SU-DHL-6 (cell line): ENCODE measurements at regions not wholly inside any gene's neighbourhood (a gene's known extent, or its start where the extent isn't known, plus 50 kb on each side); places are given as distances from the start of the nearest gene placed in this dataset.

Source experiments
- H2AFZ ChIP-seq: fragments of 200-600 bp; sonication (generic); 2 replicates; pipeline ENCODE4 v1.6.1; 2014; ENCODE audit warnings: low read depth, mild to moderate bottlenecking, moderate library complexity, mixed read lengths, antibody characterized with exemption, low read length; ENCODE audit not compliant: severe bottlenecking
- H3F3A ChIP-seq: fragments of 200-600 bp; shearing (Covaris generic); 2 replicates; pipeline ENCODE4 v1.6.0; 2016; ENCODE audit warnings: antibody characterized with exemption, mild to moderate bottlenecking; ENCODE audit not compliant: insufficient read depth
- H3K27ac ChIP-seq: fragments of 200-600 bp; sonication (generic); 2 replicates; pipeline ENCODE4 v1.5.1; 2016; ENCODE audit warnings: low read depth, mild to moderate bottlenecking, low read length, moderate library complexity, mixed read lengths
- H3K27me3 ChIP-seq: fragments of 200-600 bp; sonication (generic), shearing (Covaris generic); 2 replicates; pipeline ENCODE4 v1.6.0; 2014; ENCODE audit warnings: mild to moderate bottlenecking, low read length
- H3K36me3 ChIP-seq: fragments of 200-600 bp; sonication (generic); 2 replicates; pipeline ENCODE4 v1.6.1; 2014; ENCODE audit warnings: mild to moderate bottlenecking, low read length, mixed read lengths
- H3K4me2 ChIP-seq: fragments of 300-600, 200-600 bp; shearing (Covaris generic), sonication (generic); 2 replicates; pipeline ENCODE4 v1.6.0; 2014; ENCODE audit warnings: low read length, low read depth, mild to moderate bottlenecking; ENCODE audit not compliant: poor library complexity, severe bottlenecking
- H3K4me3 ChIP-seq: fragments of 200-600 bp; sonication (generic); 2 replicates; pipeline ENCODE4 v1.5.1; 2014; ENCODE audit warnings: antibody characterized with exemption, low read length, mild to moderate bottlenecking, mixed read lengths; ENCODE audit not compliant: insufficient read depth, poor library complexity, severe bottlenecking
- H3K79me2 ChIP-seq: fragments of 200-600 bp; sonication (generic); 2 replicates; pipeline ENCODE4 v1.6.1; 2014; ENCODE audit warnings: mild to moderate bottlenecking, low read length, moderate library complexity; ENCODE audit not compliant: insufficient read depth
- H3K9ac ChIP-seq: fragments of 200-600 bp; sonication (generic); 2 replicates; pipeline ENCODE4 v1.7.0; 2014; ENCODE audit warnings: mild to moderate bottlenecking, low read length
- H3K9me2 ChIP-seq: fragments of 200-600 bp; sonication (generic); replicated peaks from 2 replicates; pipeline ENCODE4 v1.6.1; 2014; ENCODE audit warnings: low read length; ENCODE audit not compliant: insufficient read depth
- H3K9me3 ChIP-seq: fragments of 200-600 bp; sonication (generic); 2 replicates; pipeline ENCODE4 v1.6.1; 2014; ENCODE audit warnings: low read length, mixed read lengths; ENCODE audit not compliant: insufficient read depth
- H4K20me1 ChIP-seq: fragments of 200-600 bp; sonication (generic); 2 replicates; pipeline ENCODE4 v1.6.1; 2014; ENCODE audit warnings: low read depth, mild to moderate bottlenecking, antibody characterized with exemption, low read length, moderate library complexity, mixed read lengths
- EZH2phosphoT487 ChIP-seq: fragments of 200-600 bp; sonication (generic), shearing (Covaris generic); conservative IDR thresholded peaks from 2 replicates; pipeline ENCODE4 v1.6.1; 2018; ENCODE audit warnings: mild to moderate bottlenecking, antibody characterized with exemption, low read length, moderate library complexity, mixed read lengths
- TF ChIP-seq, protein P1 (sequence below): fragments of 200-600 bp; sonication (generic); IDR thresholded peaks from one replicate; pipeline ENCODE4 v1.5.1; 2017; ENCODE audit warnings: antibody characterized with exemption, mild to moderate bottlenecking, low read length, moderate library complexity; ENCODE audit not compliant: insufficient read depth, poor library complexity, severe bottlenecking

- H4K20me1 ChIP-seq = no peaks in the 10 kb centered on the region
- H3K4me2 ChIP-seq = no peak overlapping the region
- TF ChIP-seq EZH2phosphoT487 = no peak
- TF ChIP-seq, protein P1, sequence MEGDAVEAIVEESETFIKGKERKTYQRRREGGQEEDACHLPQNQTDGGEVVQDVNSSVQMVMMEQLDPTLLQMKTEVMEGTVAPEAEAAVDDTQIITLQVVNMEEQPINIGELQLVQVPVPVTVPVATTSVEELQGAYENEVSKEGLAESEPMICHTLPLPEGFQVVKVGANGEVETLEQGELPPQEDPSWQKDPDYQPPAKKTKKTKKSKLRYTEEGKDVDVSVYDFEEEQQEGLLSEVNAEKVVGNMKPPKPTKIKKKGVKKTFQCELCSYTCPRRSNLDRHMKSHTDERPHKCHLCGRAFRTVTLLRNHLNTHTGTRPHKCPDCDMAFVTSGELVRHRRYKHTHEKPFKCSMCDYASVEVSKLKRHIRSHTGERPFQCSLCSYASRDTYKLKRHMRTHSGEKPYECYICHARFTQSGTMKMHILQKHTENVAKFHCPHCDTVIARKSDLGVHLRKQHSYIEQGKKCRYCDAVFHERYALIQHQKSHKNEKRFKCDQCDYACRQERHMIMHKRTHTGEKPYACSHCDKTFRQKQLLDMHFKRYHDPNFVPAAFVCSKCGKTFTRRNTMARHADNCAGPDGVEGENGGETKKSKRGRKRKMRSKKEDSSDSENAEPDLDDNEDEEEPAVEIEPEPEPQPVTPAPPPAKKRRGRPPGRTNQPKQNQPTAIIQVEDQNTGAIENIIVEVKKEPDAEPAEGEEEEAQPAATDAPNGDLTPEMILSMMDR = no peak
- no peak overlapping the region for H3K27ac ChIP-seq
- no peak overlapping the region for H2AFZ ChIP-seq
- no peaks in the 10 kb centered on the region for H3F3A ChIP-seq
- H3K4me3 ChIP-seq = no peak overlapping the region
- no peak overlapping the region for H3K9ac ChIP-seq
- no peaks in the 10 kb centered on the region for H3K9me3 ChIP-seq
- no peaks in the 10 kb centered on the region for H3K9me2 ChIP-seq
- H3K79me2 ChIP-seq = no peaks in the 10 kb centered on the region
- no peaks in the 10 kb centered on the region for H3K27me3 ChIP-seq
- H3K36me3 ChIP-seq = no peaks in the 10 kb centered on the region
Measured at GRCh38 chr2:49858113-49858490, 703.8 kb upstream of the FSHR start.

- H3K79me2 ChIP-seq = no peaks in the 10 kb centered on the region
- no peaks in the 10 kb centered on the region for H3F3A ChIP-seq
- H3K27me3 ChIP-seq = no peaks in the 10 kb centered on the region
- no peaks in the 10 kb centered on the region for H4K20me1 ChIP-seq
- no peak overlapping the region for H3K4me2 ChIP-seq
- H3K27ac ChIP-seq = no peak overlapping the region
- H3K4me3 ChIP-seq = no peak overlapping the region
- TF ChIP-seq EZH2phosphoT487 = no peak
- TF ChIP-seq, protein P1 = no peak
- no peaks in the 10 kb centered on the region for H3K9me3 ChIP-seq
- H3K9me2 ChIP-seq = no peaks in the 10 kb centered on the region
- H2AFZ ChIP-seq = no peak overlapping the region
- no peaks in the 10 kb centered on the region for H3K36me3 ChIP-seq
- H3K9ac ChIP-seq = no peak overlapping the region
Measured at GRCh38 chr2:49857371-49858112, 703.2 kb upstream of the FSHR start.

DNA sequence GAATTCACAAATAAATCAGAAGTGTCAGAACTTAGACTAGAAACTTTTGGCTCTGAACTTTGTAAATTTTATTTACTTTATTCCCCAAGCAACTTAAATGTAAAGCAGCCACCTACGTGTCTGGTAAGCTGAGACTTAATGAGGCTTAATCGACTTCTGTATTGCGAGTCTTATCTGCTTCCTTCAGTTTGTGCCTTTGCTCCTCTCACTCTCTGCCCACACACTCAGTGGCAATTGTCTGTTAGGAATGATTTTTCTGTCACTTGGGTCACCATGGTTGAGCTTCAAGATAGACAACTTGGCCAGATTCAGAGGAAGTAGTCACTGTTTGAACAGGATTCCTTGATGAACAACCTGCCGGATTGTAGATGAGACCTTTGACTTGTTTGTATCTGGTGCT lies 691.4 kb upstream of the FSHR start:
- H3K9me2 ChIP-seq = no peaks in the 10 kb centered on the region
- no peak overlapping the region for H3K4me3 ChIP-seq
- H3K9ac ChIP-seq = no peak overlapping the region
- H3K27ac ChIP-seq = no peak overlapping the region
- no peak overlapping the region for H2AFZ ChIP-seq
- no peaks in the 10 kb centered on the region for H3K79me2 ChIP-seq
- no peaks in the 10 kb centered on the region for H4K20me1 ChIP-seq
- no peak for TF ChIP-seq EZH2phosphoT487
- TF ChIP-seq, protein P1 = no peak
- no peaks in the 10 kb centered on the region for H3K36me3 ChIP-seq
- no peaks in the 10 kb centered on the region for H3K9me3 ChIP-seq
- no peak overlapping the region for H3K4me2 ChIP-seq
- H3K27me3 ChIP-seq = no peaks in the 10 kb centered on the region
- no peaks in the 10 kb centered on the region for H3F3A ChIP-seq
